ENCODE measurements at regions not wholly inside any gene's neighbourhood (a gene's known extent, or its start where the extent isn't known, plus 50 kb on each side); places are given as distances from the start of the nearest gene placed in this dataset.

DNA sequence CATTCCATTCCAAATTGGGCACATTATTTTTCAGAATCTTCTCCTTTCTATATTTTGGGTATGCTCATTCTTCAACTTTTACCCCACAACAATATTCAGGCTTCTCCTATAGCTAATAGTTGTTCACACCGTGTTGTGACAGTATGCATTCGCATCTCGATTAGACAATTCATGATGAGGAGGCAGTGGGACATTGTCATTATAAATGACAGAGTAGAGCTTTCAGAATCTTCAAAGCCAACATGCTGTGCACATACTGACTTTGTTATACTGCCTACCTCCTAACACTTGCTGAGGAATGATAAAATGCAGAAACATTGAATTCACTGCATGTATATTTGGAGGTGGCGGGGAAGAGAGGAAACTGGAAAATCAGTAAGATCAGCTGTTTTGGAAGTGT lies 714.2 kb downstream of the SUCLG1 start:
- no peak for ATAC-seq (ENCODE audit: insufficient read depth, low read depth)
- H3K4me1 ChIP-seq (ENCODE audit: insufficient read depth, low read length) = no peaks in the 10 kb centered on the region
- no peak overlapping the region for H2AFZ ChIP-seq (ENCODE audit: low read depth, low read length)
- H3K79me2 ChIP-seq (ENCODE audit: insufficient read depth, low read length) = no peaks in the 10 kb centered on the region
- H3K27ac ChIP-seq (ENCODE audit: low read length) = no peak overlapping the region
- peaks cover 8% of the 10 kb centered on the region for H3K9me3 ChIP-seq (ENCODE audit: insufficient read depth, low read length, severe bottlenecking)
- H3K9ac ChIP-seq (ENCODE audit: low read depth, low read length) = no peak overlapping the region
- TF ChIP-seq, protein P1, sequence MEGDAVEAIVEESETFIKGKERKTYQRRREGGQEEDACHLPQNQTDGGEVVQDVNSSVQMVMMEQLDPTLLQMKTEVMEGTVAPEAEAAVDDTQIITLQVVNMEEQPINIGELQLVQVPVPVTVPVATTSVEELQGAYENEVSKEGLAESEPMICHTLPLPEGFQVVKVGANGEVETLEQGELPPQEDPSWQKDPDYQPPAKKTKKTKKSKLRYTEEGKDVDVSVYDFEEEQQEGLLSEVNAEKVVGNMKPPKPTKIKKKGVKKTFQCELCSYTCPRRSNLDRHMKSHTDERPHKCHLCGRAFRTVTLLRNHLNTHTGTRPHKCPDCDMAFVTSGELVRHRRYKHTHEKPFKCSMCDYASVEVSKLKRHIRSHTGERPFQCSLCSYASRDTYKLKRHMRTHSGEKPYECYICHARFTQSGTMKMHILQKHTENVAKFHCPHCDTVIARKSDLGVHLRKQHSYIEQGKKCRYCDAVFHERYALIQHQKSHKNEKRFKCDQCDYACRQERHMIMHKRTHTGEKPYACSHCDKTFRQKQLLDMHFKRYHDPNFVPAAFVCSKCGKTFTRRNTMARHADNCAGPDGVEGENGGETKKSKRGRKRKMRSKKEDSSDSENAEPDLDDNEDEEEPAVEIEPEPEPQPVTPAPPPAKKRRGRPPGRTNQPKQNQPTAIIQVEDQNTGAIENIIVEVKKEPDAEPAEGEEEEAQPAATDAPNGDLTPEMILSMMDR (IDR thresholded peaks at IDR 0.05; ENCODE audit: borderline replicate concordance, extremely low read depth, low read length, poor library complexity, severe bottlenecking) = no peak
- no peak for TF ChIP-seq EZH2 (IDR thresholded peaks at IDR 0.05; ENCODE audit: borderline replicate concordance, low read depth, low read length, severe bottlenecking)
- H3K27me3 ChIP-seq (ENCODE audit: insufficient read depth, low read length, poor library complexity) = no peaks in the 10 kb centered on the region
- H3K4me2 ChIP-seq (ENCODE audit: insufficient read depth, low read length) = no peak overlapping the region
- H3K36me3 ChIP-seq (ENCODE audit: insufficient read depth, low read length) = no peaks in the 10 kb centered on the region
- DNase-seq = no peak
- H3K4me3 ChIP-seq (ENCODE audit: low read depth in 1 of 2, low read length in 2 of 2) = no peak overlapping the region
- no peaks in the 10 kb centered on the region for H4K20me1 ChIP-seq (ENCODE audit: insufficient read depth, low read length)

DNA sequence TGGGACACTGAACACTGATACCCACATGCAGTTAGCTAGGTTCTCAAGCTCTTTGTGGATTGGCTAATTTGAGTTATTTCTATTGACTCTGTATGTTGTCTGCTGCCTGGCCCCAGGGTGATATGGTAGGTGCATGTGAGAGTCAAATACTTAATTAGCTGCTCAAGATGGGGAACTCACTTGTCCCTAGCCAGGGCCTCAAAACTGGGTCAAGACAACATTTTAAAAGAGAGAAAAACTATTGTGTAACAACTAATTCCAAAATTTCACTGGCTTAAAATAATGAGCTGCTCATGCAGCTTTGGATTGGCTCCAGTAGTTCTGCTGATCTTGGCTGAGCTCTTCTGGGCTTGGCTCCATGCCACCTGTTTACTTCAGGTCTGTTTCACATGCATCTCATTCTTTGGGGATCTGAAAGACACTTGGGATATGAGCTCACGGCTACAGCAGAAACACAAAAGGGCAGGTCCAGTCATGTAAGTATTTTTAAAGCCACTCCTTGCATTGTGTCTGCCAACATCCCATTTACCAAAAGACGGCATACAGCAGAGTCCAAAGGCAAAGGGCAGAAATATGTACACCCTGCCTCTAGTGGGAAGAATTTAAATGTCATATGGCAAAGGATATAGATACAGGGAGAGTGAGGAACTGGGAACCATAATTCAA lies 716.8 kb downstream of the SUCLG1 start:
- ATAC-seq (ENCODE audit: insufficient read depth, low read depth) = no peak
- Histone ChIP-seq H3K27me3 (ENCODE audit: insufficient read depth, low read length, poor library complexity) (no peaks in the 10 kb centered on the region), H3K36me3 (ENCODE audit: insufficient read depth, low read length) (no peaks in the 10 kb centered on the region), H4K20me1 (ENCODE audit: insufficient read depth, low read length) (no peaks in the 10 kb centered on the region), H3K4me1 (ENCODE audit: insufficient read depth, low read length) (no peaks in the 10 kb centered on the region), H3K9ac (ENCODE audit: low read depth, low read length) (no peak overlapping the region), H3K79me2 (ENCODE audit: insufficient read depth, low read length) (no peaks in the 10 kb centered on the region), H3K27ac (ENCODE audit: low read length) (no peak overlapping the region), H3K4me3 (ENCODE audit: low read depth in 1 of 2, low read length in 2 of 2) (no peak overlapping the region), H3K4me2 (ENCODE audit: insufficient read depth, low read length) (no peak overlapping the region), H2AFZ (ENCODE audit: low read depth, low read length) (no peak overlapping the region), H3K9me3 (ENCODE audit: insufficient read depth, low read length, severe bottlenecking) (peaks cover 8% of the 10 kb centered on the region)
- TF ChIP-seq, protein P1 (IDR thresholded peaks at IDR 0.05; ENCODE audit: borderline replicate concordance, extremely low read depth, low read length, poor library complexity, severe bottlenecking) = no peak
- DNase-seq = no peak

DNA sequence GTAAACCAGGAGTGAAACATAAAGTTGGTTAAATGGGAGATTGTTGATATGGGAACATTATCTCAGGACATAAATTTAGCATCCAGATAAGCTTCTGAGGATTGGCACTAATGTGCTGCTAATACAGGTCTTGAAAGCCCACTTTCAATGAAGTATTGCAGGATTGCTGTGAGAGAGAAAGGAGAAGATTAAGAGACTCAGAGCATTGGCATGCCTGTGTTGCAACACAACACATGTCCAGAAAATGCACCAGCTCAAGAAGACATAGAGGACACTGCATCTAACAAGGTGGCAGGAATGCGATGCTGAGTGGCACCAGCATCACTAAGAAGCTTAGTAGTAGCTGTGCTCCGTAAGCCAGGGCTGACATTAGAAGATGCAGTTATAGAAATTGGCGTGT lies 728.9 kb downstream of the SUCLG1 start:
- Histone ChIP-seq H3K4me2 (ENCODE audit: insufficient read depth, low read length) (no peak overlapping the region), H3K27ac (ENCODE audit: low read length) (no peak overlapping the region), H3K4me1 (ENCODE audit: insufficient read depth, low read length) (no peaks in the 10 kb centered on the region), H3K9me3 (ENCODE audit: insufficient read depth, low read length, severe bottlenecking) (no peaks in the 10 kb centered on the region), H3K79me2 (ENCODE audit: insufficient read depth, low read length) (no peaks in the 10 kb centered on the region), H2AFZ (ENCODE audit: low read depth, low read length) (no peak overlapping the region), H4K20me1 (ENCODE audit: insufficient read depth, low read length) (no peaks in the 10 kb centered on the region), H3K4me3 (ENCODE audit: low read depth in 1 of 2, low read length in 2 of 2) (no peak overlapping the region), H3K36me3 (ENCODE audit: insufficient read depth, low read length) (no peaks in the 10 kb centered on the region), H3K9ac (ENCODE audit: low read depth, low read length) (no peak overlapping the region), H3K27me3 (ENCODE audit: insufficient read depth, low read length, poor library complexity) (no peaks in the 10 kb centered on the region)
- DNase-seq (no peak), ATAC-seq (ENCODE audit: insufficient read depth, low read depth) (no peak)
- no peak for TF ChIP-seq EZH2 (IDR thresholded peaks at IDR 0.05; ENCODE audit: borderline replicate concordance, low read depth, low read length, severe bottlenecking)
- TF ChIP-seq, protein P1 (IDR thresholded peaks at IDR 0.05; ENCODE audit: borderline replicate concordance, extremely low read depth, low read length, poor library complexity, severe bottlenecking) = no peak

DNA sequence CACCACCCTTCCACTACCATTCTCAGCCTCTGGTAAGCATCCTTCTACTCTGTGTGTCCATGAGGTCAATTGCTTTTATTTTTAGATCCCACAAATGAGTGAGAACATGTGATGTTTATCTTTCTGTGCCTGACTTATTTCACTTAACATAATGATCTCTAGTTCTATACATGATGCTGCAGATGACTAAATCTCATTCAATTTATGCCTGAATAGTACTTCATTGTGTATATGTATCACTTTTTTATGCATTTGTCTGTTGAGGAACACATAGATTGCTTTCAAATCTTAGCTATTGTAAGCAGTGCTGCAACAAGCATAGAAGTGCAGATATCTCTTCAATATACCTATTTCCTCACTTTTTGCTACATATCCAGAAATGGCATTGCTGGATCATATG lies 733.3 kb downstream of the SUCLG1 start:
- ATAC-seq (ENCODE audit: insufficient read depth, low read depth) = no peak
- no peak overlapping the region for H3K4me2 ChIP-seq (ENCODE audit: insufficient read depth, low read length)

More for the DNA sequence above, 733.3 kb downstream of the SUCLG1 start:
- Histone ChIP-seq H3K4me1 (ENCODE audit: insufficient read depth, low read length) (no peaks in the 10 kb centered on the region), H3K4me3 (ENCODE audit: low read depth in 1 of 2, low read length in 2 of 2) (no peak overlapping the region), H3K27ac (ENCODE audit: low read length) (no peak overlapping the region), H3K79me2 (ENCODE audit: insufficient read depth, low read length) (no peaks in the 10 kb centered on the region), H3K27me3 (ENCODE audit: insufficient read depth, low read length, poor library complexity) (no peaks in the 10 kb centered on the region), H3K9me3 (ENCODE audit: insufficient read depth, low read length, severe bottlenecking) (no peaks in the 10 kb centered on the region), H2AFZ (ENCODE audit: low read depth, low read length) (no peak overlapping the region), H4K20me1 (ENCODE audit: insufficient read depth, low read length) (no peaks in the 10 kb centered on the region), H3K36me3 (ENCODE audit: insufficient read depth, low read length) (no peaks in the 10 kb centered on the region), H3K9ac (ENCODE audit: low read depth, low read length) (no peak overlapping the region)
- TF ChIP-seq, protein P1 (IDR thresholded peaks at IDR 0.05; ENCODE audit: borderline replicate concordance, extremely low read depth, low read length, poor library complexity, severe bottlenecking) = no peak
- no peak for TF ChIP-seq EZH2 (IDR thresholded peaks at IDR 0.05; ENCODE audit: borderline replicate concordance, low read depth, low read length, severe bottlenecking)
- no peak for DNase-seq
